GM19395 (cell line): ENCODE measurements at regions not wholly inside any gene's neighbourhood (a gene's known extent, or its start where the extent isn't known, plus 50 kb on each side); places are given as distances from the start of the nearest gene placed in this dataset.
"Not testable (repeated sequence)": the region's sequence is repeated elsewhere in the genome, so short reads cannot be mapped to it uniquely, and the experiment has no call there.

ENCODE experiments used
- ATAC-seq: cut with Tn5 transposase; IDR thresholded peaks from one replicate; pipeline ENCODE4 v1.9.1; 2021; ENCODE audit warnings: mild to moderate bottlenecking, moderate library complexity; ENCODE audit not compliant: unreplicated experiment

GRCh38 chr6:21769405-21769861, 175.9 kb downstream of the SOX4 start:
- no peak for ATAC-seq

- ATAC-seq, result no peak
Observed at GRCh38 chr6:21769968-21770367, 176.4 kb downstream of the SOX4 start.

GRCh38 chr6:21771626-21772320, 178.2 kb downstream of the SOX4 start:
- no peak for ATAC-seq

GRCh38 chr6:21772477-21772876, 178.9 kb downstream of the SOX4 start:
- no peak for ATAC-seq

GRCh38 chr6:21772884-21773575, 179.5 kb downstream of the SOX4 start:
- no peak for ATAC-seq

- ATAC-seq, result no peak
Observed at GRCh38 chr6:21773576-21773968, 180.0 kb downstream of the SOX4 start.

- no peak for ATAC-seq
Observed at GRCh38 chr6:21777846-21778245, 184.3 kb downstream of the SOX4 start.

GRCh38 chr6:21780141-21780540, 186.6 kb downstream of the SOX4 start:
- no peak for ATAC-seq

GRCh38 chr6:21780679-21781078, 187.1 kb downstream of the SOX4 start:
- ATAC-seq, result no peak

- ATAC-seq, result no peak
Observed at GRCh38 chr6:21781128-21781527, 187.6 kb downstream of the SOX4 start.

- ATAC-seq, result no peak
Observed at GRCh38 chr6:21785164-21785563, 191.6 kb downstream of the SOX4 start.

GRCh38 chr6:21791056-21791455, 197.5 kb downstream of the SOX4 start:
- no peak for ATAC-seq

GRCh38 chr6:21791581-21791980, 198.0 kb downstream of the SOX4 start:
- no peak for ATAC-seq

- ATAC-seq, result no peak
Observed at GRCh38 chr6:21792177-21792576, 198.6 kb downstream of the SOX4 start.

GRCh38 chr6:21796979-21797378, 203.4 kb downstream of the SOX4 start:
- not testable (repeated sequence) for ATAC-seq

- ATAC-seq, result no peak
Observed at GRCh38 chr6:21798468-21798867, 204.9 kb downstream of the SOX4 start.

GRCh38 chr6:21800330-21800729, 206.8 kb downstream of the SOX4 start:
- no peak for ATAC-seq

GRCh38 chr6:21800948-21801438, 207.4 kb downstream of the SOX4 start:
- ATAC-seq, result no peak

GRCh38 chr6:21801446-21802174, 208.1 kb downstream of the SOX4 start:
- ATAC-seq, result no peak

- ATAC-seq, result no peak
Observed at GRCh38 chr6:21802175-21802822, 208.7 kb downstream of the SOX4 start.

GRCh38 chr6:21804941-21805610, 211.5 kb downstream of the SOX4 start:
- no peak for ATAC-seq
